ENCODE measurements at regions not wholly inside any gene's neighbourhood (a gene's known extent, or its start where the extent isn't known, plus 50 kb on each side); places are given as distances from the start of the nearest gene placed in this dataset.

DNA sequence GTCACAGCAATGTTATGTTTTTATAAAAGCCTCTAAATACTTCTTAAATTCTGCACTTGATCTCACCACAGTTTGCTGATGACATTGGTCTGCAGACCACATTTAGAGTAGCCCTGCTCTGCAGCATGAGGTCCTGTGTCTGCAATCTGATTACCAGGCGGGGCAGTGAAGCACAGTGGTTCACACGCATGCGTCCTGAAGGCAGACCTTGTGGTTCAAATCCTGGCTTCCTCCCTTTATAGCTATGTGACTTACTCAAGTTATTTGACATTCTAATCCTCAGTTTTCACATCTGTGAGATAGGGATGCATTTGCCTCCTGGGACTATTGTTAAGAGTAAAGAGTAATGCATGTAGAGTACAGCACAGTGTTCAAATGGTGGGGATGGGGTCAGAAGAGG lies 50.3 kb downstream of the BMAL2 start:
- TF ChIP-seq, protein P1, sequence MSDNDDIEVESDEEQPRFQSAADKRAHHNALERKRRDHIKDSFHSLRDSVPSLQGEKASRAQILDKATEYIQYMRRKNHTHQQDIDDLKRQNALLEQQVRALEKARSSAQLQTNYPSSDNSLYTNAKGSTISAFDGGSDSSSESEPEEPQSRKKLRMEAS (IDR thresholded peaks at IDR 0.05): no peak
- TF ChIP-seq, protein P2, sequence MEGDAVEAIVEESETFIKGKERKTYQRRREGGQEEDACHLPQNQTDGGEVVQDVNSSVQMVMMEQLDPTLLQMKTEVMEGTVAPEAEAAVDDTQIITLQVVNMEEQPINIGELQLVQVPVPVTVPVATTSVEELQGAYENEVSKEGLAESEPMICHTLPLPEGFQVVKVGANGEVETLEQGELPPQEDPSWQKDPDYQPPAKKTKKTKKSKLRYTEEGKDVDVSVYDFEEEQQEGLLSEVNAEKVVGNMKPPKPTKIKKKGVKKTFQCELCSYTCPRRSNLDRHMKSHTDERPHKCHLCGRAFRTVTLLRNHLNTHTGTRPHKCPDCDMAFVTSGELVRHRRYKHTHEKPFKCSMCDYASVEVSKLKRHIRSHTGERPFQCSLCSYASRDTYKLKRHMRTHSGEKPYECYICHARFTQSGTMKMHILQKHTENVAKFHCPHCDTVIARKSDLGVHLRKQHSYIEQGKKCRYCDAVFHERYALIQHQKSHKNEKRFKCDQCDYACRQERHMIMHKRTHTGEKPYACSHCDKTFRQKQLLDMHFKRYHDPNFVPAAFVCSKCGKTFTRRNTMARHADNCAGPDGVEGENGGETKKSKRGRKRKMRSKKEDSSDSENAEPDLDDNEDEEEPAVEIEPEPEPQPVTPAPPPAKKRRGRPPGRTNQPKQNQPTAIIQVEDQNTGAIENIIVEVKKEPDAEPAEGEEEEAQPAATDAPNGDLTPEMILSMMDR (IDR thresholded peaks at IDR 0.05): no peak
- no peak for TF ChIP-seq POLR2A (IDR thresholded peaks at IDR 0.05; ENCODE audit: low read length)
- TF ChIP-seq KDM1A (IDR thresholded peaks at IDR 0.05; ENCODE audit: low read depth): no peak
- no peak for TF ChIP-seq ZSCAN20 (CRISPR knock-in tag; IDR thresholded peaks at IDR 0.05)
- no peak for TF ChIP-seq RFX5 (IDR thresholded peaks at IDR 0.05)
- TF ChIP-seq EP300 (IDR thresholded peaks at IDR 0.05): no peak
- TF ChIP-seq SMC3 (IDR thresholded peaks at IDR 0.05): no peak
- no peak for TF ChIP-seq MYC (IDR thresholded peaks at IDR 0.05; ENCODE audit: borderline replicate concordance, low read length)
